Myocyte (in vitro differentiated cells): ENCODE measurements at regions not wholly inside any gene's neighbourhood (a gene's known extent, or its start where the extent isn't known, plus 50 kb on each side); places are given as distances from the start of the nearest gene placed in this dataset.

Source experiments
- DNase-seq: peaks from one replicate; pipeline ENCODE4 v3.0.0-alpha.2; 2012; ENCODE audit warnings: low read depth

DNA sequence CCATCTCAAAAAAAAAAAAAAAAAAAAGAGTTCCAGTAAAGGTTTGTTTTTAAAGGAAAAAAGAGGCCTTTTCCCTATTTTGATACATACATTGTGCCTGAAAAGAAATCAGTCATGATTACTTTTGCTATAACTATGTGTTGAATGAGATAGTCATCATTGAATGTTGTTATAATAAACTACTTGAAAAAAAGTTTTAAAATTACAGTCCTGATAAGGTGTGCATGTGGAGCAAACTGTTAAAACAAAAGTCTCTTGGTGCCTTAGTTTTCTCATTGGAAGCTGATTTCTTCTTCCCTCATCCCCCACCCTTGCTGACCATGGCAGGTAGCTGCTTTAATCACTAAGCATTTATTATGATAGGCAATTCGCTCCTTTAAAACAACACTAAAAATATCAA is 172.3 kb upstream of the TBCA start:
- DNase-seq, result no peak

DNA sequence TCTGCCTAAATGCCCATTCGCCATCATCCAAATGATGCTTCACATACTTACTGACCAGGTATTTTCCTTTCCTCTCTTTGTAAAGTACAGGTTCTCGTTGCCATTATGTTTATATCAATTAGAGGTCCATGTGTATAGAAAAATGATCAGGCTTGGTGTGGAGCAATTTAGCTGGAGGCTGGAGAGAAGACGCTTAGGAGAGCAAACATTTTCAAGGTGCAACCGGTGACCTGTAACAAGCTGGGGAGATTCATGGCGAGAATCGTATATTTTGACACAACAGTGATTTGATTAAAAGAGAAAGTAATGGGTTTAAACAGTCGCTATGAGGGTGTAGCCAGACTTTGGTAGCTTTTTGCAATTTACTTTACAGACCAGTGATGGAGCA is 170.9 kb upstream of the TBCA start:
- no peak for DNase-seq

DNA sequence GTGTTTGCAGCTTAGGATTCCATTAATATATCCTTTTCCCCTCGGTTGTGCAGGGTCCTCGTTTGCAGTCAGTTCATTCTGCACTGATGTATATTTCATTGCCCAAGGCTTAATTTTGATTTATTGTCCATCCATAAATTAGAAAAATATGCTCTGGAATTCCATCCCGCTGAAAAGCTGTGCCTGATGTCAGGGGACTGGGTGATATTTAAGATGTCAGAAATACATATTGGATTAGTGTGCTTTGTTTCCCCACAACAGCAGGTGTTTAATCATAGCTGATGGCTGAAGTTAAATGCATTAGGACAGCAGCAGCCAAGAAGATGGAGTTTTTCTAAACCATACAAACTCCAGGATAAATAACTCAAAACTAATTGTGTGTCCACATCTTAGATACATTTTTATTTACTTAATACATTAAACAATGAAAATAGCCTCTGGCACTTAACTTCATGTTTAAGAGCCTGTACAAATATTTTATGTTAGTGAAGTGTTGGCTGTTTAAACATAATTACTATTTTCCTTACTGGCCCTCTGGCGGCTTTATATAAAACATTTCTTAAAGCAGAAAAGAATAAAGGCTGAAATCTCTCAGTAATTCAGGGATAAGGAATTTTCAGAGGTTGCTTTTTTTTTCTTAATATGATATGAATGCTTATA is 170.4 kb upstream of the TBCA start:
- peak; percentile 59 for DNase-seq

DNA sequence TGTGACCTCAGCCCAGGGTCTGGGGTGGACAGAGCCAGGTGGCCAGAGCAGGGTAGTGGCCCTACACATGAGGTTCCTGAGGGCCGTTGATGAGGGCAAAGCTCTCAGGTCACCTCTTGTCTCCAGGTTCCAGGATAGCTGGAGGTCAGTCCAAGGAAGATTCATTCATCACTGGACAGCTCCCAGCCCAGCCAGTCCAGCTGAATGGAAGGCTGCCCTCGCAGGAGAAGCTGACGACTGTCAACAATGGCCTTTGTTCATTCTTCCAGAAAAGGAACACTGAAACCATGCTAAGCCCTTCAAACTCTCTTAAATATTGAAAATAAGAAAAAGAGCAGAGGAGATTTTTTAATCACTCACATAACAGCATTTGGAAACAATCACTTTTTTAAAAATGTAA is 169.7 kb upstream of the TBCA start:
- peak; percentile 53 for DNase-seq

DNA sequence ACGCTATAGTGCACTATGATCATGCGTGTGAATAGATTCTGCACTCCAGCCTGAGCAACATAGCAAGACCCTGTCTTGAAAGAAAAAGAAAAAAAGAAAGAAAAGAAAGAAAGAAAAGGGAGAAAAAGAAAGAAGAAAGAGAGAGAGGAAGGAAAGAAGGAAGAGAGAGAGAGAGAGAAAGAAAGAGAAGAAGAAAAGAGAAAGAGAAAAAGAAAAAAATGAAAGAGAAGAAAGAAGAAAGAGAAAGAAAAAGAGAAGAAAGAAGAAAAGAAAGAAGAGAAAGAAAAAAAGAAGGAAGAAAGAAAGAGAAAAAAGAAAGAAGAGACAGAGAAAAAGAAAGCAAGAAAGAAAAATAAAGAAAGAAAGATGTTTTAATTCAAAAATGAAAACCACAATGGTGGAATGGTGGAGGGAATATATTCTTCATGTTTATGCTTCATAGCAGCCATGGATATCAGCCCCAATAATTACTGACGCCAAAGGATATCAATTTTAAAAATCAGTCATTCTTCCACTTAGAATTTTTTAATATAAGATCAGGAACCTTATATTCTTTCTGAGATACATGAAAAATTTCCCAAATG is 168.7 kb upstream of the TBCA start:
- no peak for DNase-seq

DNA sequence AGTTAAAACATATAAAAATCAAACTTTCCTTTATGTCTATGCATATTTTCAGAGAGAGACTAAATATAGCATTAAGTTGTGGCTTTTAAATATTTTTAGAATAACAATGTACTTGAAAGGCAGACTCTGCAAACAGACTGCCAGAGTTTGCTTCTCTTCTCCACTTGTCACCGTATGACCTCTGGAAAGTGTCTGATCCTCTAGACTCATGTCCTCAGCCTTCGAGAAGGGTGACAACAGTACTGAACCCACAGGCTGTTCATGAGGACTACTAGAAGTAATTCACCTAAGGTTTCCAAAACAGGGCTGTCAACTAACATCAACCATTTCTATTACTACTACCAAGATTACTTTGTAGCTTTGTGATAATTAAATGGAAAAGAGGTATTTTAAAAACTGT is 167.7 kb upstream of the TBCA start:
- DNase-seq, result no peak

DNA sequence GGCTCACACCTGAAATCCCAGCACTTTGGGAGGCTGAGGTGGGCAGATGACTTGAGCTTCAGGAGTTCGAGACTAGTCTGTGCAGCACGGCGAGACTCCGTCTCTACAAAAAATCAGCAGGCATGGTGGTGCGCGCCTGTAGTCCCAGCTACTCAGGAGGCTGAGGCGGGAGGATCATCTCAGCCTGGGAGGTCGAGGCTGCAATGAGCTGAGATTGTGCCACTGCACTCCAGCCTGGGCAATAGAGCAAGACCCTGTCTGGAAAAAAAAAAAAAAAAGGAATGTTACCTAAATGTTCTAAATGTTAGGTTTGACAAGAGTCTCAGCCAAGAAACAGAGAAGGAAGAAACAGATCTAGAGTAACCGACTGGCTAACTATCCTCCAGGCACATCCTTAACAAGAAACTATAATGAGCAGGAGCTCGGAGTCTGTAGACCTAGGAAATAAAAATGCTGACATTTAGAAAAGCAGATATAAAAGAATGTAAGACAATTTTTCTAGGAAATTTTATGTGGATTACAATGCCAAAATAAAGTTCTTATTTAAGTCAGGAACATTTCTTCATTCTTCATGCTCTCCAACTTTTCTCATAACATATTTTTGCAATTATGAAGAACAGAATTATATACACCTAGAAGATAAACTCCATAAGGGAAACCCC is 166.6 kb upstream of the TBCA start:
- no peak for DNase-seq

DNA sequence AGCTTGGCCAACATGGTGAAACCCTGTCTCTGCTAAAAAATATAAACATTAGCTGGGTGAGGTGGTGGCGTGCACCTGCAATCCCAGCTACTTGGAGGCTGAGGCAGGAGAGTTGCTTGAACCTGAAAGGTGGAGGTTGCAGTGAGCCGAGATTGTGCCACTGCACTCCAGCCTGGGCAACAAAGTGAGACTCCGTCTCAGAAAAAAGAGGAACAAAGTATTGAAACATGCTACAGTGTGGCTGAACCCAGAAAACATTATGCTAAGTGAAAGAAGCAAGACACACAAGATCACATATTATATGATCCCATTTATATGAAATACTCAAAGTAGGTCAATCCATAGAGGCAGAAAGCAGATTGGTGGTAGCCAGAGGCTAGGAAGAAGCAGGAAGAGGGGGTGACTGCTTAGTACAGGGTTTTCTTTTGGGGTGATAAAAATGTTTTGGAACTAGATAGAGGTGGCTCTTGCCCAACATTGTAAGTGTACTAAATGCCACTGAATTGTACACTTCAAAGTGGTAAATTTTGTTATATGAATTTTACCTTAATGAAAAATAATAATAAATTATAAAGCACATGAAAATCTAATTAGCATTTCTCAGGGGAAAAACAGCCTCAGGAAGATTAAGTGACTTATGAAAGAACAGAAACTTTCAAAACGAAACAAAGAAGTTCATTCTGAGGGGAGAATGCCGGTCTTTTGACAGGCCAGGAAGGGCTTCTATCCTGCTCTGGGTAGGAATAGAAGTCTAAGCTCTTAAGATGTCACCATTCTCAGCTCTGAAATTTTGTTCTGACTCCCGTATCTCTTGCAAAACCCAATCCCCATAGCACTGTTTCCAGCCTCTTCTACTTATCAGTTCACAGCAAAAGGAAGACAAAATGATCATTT is 161.1 kb upstream of the TBCA start:
- no peak for DNase-seq

DNA sequence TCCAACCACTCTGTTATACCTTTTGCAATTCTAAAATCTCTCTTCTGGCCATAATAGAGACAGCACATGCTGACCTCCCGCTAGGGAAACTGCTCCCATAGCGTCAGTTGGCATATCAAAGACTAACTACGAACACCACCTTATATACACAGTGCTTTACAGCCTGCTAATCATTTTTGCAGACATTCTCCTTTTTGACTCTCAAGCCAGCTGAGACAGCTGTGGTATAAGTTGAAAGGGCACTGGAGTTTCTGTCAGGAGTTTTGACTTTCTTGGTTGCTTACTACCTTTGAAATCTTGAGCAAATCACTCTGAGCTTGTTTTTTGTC is 160.2 kb upstream of the TBCA start:
- no peak for DNase-seq

DNA sequence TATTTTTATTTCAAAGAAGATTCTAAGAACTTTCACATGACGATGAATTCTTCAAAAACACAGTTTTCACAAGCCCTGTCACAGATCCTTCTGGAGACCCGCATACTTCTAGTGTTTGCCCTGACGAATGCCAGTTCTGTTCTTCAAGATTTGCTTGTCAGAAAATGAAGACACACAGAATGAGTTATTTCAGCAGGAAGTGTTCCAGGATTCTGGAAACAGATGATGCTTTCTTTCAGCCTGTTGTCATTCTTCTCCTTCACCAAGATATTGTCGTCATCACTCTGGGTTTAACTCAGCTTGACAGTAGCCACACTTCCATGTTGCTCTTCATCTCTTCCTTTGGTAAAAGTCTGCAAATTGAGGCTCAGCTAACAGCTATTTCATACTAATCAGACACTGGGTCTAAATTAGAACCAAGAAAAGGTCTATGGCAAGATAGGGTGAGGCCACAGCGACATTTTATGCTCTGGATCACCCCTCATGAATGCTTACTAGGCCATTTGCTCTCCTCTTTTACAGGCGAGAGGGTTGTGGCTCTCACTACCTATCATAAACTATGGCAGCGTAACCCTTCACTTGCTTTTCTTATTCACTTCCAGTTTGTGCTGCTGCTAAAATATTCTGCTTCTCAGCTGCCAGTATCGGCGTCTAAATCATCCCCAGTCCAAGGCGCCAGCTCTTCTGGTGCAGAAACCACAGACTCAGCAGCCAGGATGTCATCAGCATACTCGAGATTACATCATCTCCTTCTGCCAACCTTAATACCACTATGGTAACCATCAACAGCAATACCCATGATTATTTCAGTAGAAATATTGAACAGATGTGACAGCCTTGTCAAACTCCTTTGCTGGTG is 159.6 kb upstream of the TBCA start:
- peak; percentile 71 for DNase-seq

DNA sequence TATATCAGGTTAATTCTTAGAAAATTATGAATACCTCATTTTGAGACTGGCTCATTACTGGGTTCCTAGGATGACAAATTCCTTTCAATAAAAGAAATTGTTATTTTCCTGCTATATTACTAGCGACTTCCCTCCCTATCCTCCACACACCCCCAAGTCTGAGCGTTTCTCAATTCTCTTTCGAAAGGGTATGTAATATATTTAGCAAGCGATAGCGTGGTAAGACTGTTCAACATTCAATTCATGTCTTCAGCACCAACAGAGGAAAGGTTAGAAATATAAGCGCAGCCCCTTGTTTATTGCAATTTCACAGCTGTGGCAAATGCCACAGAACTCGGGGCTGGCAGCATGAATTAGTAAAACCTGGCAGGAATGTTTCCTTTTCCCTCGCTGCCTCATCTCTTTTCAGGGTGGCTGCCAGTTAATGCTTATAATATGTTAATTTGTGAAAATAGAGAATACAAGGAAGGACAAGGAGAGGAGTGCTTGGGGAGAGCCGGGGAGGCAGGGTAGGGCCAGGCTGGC is 152.7 kb upstream of the TBCA start:
- DNase-seq, result no peak

DNA sequence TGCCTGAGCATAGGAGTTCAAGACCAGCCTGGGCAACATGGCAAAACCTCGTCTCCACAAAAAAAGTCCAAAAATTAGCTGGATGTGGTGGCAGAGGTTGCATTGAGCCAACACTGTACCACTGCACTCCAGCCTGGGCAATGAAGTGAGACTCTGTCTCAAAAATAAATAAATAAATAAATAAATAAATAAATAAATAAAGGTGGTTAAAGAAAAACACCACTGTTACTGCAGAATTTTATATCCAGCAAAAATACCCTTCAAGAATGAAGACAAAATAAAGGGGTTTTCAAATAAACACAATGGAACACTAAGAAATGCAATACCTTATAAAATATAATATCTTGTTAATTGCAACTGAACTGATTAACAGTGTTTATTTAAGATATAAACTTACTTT is 150.2 kb upstream of the TBCA start:
- no peak for DNase-seq

DNA sequence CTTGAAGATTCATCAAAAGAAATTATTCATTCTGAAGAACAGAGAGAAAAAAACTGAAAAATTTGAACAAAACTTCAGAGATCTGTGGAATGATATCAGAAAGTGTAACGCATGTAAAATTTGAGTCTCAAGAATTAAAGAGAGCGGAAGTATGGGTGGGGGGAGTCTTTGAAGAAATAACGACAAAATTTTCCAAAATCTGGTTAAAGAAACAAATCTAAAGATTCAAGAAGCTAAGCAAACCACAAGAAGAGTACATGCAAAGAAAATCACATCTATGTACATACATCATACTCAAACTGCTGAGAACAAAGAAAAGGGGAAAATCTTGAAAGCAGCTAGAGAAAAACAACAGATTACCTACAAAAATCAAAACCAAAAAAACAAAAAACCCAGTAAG is 149.4 kb upstream of the TBCA start:
- DNase-seq, result no peak

DNA sequence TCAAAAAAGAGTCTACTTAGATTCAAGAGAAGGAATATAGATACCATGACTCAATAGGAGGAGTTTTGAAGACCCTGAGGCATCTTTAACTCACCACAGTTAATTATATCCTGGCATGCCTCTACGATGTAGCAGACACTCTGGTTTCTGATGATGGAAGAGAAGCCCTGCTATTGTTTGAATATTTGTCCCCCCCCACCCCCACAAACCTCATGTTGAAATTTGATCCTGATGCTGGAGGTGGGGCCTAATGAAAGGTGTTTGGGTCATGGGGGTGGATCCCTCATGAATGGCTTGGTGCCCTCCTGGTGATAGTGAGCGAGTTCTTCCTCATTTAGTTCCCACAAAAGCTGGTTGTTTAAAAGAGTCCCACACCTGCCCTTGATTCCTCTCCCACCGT is 147.9 kb upstream of the TBCA start:
- DNase-seq, result peak; percentile 20

DNA sequence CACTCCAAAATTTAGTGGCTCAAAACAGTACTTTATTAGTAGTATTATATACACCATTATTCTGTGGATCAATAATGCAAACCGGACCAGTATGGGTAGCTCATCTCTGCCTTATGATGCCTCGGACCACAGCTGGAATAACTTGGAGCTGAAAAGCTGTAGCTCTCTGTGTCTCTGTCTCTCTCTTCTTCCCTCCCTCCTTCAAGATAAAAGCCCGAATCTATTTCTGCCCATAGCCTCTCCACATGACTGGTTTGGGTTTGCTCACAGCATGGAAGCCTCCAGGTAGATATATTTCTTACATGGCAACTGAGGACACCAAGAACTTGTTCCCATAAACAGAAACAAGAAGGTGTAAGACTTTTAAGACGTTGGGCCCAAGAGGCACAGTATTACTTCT is 147.5 kb upstream of the TBCA start:
- no peak for DNase-seq

DNA sequence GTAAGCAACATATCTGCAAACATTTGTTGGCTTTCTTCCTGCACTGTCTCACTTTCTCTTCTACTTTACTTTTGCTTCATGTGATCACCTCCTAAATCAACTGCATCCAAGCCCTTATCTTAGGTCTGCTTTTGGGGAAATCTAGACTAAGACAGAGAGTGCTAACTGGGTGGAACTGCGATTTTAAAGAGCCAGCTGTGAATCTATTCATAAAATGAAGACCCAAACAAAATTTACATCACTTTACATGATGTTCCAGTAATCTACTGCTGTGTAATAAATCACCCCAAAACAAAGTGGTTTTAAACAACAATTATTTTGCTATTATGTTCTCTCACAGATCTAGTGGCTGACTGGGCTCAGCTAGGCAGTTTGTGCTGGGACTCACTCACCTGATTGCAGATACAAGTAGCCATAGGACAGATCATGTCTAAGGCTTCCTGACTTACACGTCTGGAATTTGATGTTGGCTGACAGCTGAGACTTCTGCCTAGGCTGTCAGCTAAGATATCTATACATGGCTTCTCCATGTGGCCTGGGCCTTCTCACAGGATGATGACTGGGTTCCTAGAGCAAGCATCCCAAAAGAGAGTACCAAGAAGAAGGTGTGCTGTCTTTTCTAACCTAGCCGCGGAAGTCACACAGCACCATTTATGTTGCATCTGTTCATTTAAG is 145.1 kb upstream of the TBCA start:
- peak; percentile 22 for DNase-seq

DNA sequence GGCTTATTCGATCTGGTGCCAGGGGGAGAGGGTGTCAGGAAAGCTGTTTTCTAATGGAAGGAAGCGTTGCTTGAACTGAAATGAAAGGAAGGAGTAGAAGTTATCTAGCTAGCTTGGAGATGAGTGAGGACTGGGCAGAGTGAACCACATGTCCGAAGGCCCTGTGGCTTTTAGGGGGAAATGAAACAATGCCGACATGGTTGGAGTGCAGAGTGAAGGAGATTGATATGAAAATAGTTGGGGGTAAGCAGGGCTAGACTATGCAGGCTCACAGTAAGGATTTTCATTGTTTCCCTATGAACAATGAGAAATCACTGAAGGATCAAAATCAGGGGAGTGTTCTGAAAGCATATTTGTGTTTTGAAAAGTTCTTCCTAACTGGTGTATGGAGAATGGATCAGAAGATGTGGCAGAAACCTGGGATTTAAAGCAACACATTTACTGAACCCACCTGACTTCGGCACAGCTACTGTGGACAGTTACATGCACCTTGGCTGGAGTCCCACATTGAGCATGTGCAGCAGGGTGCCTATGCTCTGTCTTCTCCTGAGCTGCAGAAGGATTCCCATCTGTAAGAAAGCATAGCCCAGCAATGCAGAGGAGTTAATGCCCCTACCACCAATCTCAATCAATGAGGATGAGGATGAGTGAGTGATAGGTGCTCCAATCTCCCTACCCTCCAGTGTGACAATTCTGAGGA is 144.4 kb upstream of the TBCA start:
- peak; percentile 12 for DNase-seq

DNA sequence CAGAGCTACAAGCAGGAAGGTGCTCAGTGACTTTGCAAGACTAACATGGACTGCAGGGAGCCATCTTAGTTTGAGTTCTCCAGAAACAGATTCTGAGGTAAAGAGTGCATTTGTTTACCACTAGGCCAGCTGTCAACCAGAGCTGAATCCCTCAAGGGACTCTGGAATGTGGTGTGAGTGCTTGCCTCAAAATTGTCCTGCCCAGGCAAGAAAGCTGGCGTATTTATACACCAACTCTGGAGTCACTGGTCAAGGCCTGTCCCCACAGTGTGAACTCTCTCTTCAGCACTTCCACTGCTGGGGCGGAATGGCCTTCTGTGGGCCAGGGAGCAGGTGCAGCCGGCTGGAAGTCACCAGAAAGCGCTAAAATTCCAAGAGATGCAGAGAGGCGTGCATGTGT is 139.2 kb upstream of the TBCA start:
- DNase-seq, result peak; percentile 77

DNA sequence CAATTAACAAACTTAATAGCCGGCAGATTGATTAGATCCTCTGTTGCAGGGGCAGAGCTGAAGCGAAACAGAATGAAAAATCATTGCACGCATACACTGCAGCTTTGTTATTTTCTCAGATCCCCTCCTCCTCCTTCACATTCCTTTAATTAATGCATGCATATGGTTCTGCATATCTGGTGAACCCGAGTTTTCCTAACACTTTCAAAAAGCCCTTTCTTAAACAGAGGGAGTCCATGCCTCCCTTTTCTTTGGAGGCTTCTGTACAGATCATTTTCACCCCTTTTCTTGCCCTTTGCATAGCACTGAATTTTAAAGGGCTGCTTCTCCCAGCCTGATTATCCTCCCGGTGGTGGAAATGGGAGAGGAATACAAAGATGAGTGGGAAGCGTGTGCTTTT is 136.6 kb upstream of the TBCA start:
- no peak for DNase-seq
